RWPE1 (cell line): ENCODE measurements at regions not wholly inside any gene's neighbourhood (a gene's known extent, or its start where the extent isn't known, plus 50 kb on each side); places are given as distances from the start of the nearest gene placed in this dataset.

Experiments used
- CTCF ChIA-PET: fragments of 350-600 bp; sonication (Branson Sonifier 250); formaldehyde crosslinking; extraction: SDS; loops from one replicate; lab custom pipeline; 2021; lab: Yijun Ruan, JAX
- POLR2A ChIA-PET: fragments of 400-600 bp; formaldehyde crosslinking; extraction: SDS; loops from one replicate; lab custom pipeline; 2020; ENCODE audit warnings: antibody characterized with exemption; ENCODE audit not compliant: low non-redundant PET; lab: Yijun Ruan, JAX
- DNase-seq: peaks from one replicate; pipeline ENCODE4 v3.0.0; 2012; ENCODE audit warnings: low spot score
- H3K27ac ChIP-seq: fragments of 450-650 bp; 2 replicates; pipeline ENCODE4 v1.5.1; 2017
- CTCF ChIP-seq: fragments of 450-650 bp; conservative IDR thresholded peaks from 2 replicates; pipeline ENCODE4 v1.5.1; 2017; ENCODE audit warnings: low read depth, mild to moderate bottlenecking

- POLR2A ChIA-PET, result no interaction called here
- no peak for DNase-seq
- no peak overlapping the region for H3K27ac ChIP-seq
- CTCF ChIA-PET, result no interaction called here
- no peak for TF ChIP-seq CTCF
Measured at GRCh38 chr20:48340883-48341281, 486.9 kb downstream of the PREX1 start.

- POLR2A ChIA-PET, result no interaction called here
- no peak for DNase-seq
- CTCF ChIA-PET, result interaction anchor here (1.0 to 1.5 kb wide), 2 partner anchors 9 to 280 kb away, joined by 3 to 7 read pairs; no protein-coding TSS in a partner anchor
- H3K27ac ChIP-seq, result no peak overlapping the region
- no peak for TF ChIP-seq CTCF
Measured at GRCh38 chr20:48339986-48340882, 487.6 kb downstream of the PREX1 start.

GRCh38 chr20:48339190-48339985 is 488.4 kb downstream of the PREX1 start:
- POLR2A ChIA-PET, result no interaction called here
- TF ChIP-seq CTCF, result no peak
- peak overlapping the region; percentile 21 for H3K27ac ChIP-seq
- peak; percentile 85 for DNase-seq
- CTCF ChIA-PET, result interaction anchor here (1.0 to 1.5 kb wide), 3 partner anchors 10 to 553 kb away, joined by 3 to 7 read pairs (median 3); no protein-coding TSS in a partner anchor

- CTCF ChIA-PET, result interaction anchor here (0.6 to 1.5 kb wide), 5 partner anchors 11 to 916 kb away, joined by 3 to 7 read pairs (median 3); no protein-coding TSS in a partner anchor
- H3K27ac ChIP-seq, result no peak overlapping the region
- POLR2A ChIA-PET, result interaction anchor here (0.6 kb wide), 1 partner anchor 301 kb away, joined by 3 read pairs; no protein-coding TSS in a partner anchor
- TF ChIP-seq CTCF, result no peak
- DNase-seq, result no peak
Measured at GRCh38 chr20:48338717-48339116, 489.1 kb downstream of the PREX1 start.

- POLR2A ChIA-PET, result no interaction called here
- CTCF ChIA-PET, result interaction anchor here (0.6 to 1.3 kb wide), 2 partner anchors 284 to 416 kb away, joined by 3 read pairs; no protein-coding TSS in a partner anchor
- no peak for DNase-seq
- no peak overlapping the region for H3K27ac ChIP-seq
- TF ChIP-seq CTCF, result no peak
Measured at GRCh38 chr20:48336597-48336996, 491.2 kb downstream of the PREX1 start.
